Caco-2 (cell line): ENCODE measurements at regions not wholly inside any gene's neighbourhood (a gene's known extent, or its start where the extent isn't known, plus 50 kb on each side); places are given as distances from the start of the nearest gene placed in this dataset.
A peak's percentile ranks its signal among the peaks of the same experiment; 100 is the strongest.
"Not testable (repeated sequence)": the region's sequence is repeated elsewhere in the genome, so short reads cannot be mapped to it uniquely, and the experiment has no call there.

Experiments
- BruUV-seq: library from RNA; stranded (reverse); fragments of 400-500 nt; replicated peaks from 2 replicates; lab custom pipeline; 2021; lab: Mats Ljungman, UMichigan
- CTCF ChIA-PET: fragments of 300-600 bp; sonication (Branson Sonifier 250); formaldehyde crosslinking; loops from one replicate; lab custom pipeline; 2022; ENCODE audit warnings: antibody characterized with exemption; lab: Charles Lee
- POLR2A ChIA-PET: fragments of 300-600 bp; sonication (Branson Sonifier 250); formaldehyde crosslinking; loops from one replicate; lab custom pipeline; 2022; ENCODE audit warnings: antibody characterized with exemption; lab: Charles Lee
- DNase-seq, 2 experiments: peaks; one replicate each; pipeline versions ENCODE4 v3.0.0 to v3.0.0-alpha.2; 2020 to 2022
- H3K27me3 ChIP-seq: replicated peaks from 2 replicates; pipeline ENCODE4 v1.6.0; 2011; ENCODE audit warnings: low read length; ENCODE audit not compliant: control insufficient read depth, insufficient read depth
- H3K36me3 ChIP-seq: 2 replicates; pipeline ENCODE4 v1.5.1; 2011; ENCODE audit warnings: low read length; ENCODE audit not compliant: control insufficient read depth, insufficient read depth
- H3K4me1 ChIP-seq: fragments of 250-450 bp; sonication (Bioruptor Pico); 2 replicates; pipeline ENCODE4 v1.5.1; 2020; ENCODE audit warnings: mild to moderate bottlenecking
- H3K4me3 ChIP-seq: 2 replicates; pipeline ENCODE4 v1.5.1; 2011; ENCODE audit warnings: low read depth, mild to moderate bottlenecking, control low read depth, low read length
- H3K9me3 ChIP-seq: fragments of 250-450 bp; sonication (Bioruptor Pico); 2 replicates; pipeline ENCODE4 v1.5.1; 2020; ENCODE audit warnings: mild to moderate bottlenecking, moderate library complexity
- H3K27ac Mint-ChIP-seq: one replicate; pipeline ENCODE4 v1.8.0; 2022; ENCODE audit warnings: mixed read lengths; ENCODE audit not compliant: unreplicated experiment
- H3K27me3 Mint-ChIP-seq: one replicate; pipeline ENCODE4 v1.8.0; 2022; ENCODE audit warnings: mixed read lengths; ENCODE audit not compliant: insufficient read depth, unreplicated experiment
- H3K36me3 Mint-ChIP-seq: one replicate; pipeline ENCODE4 v1.8.0; 2022; ENCODE audit warnings: mild to moderate bottlenecking, mixed read lengths; ENCODE audit not compliant: insufficient read depth, unreplicated experiment
- H3K4me1 Mint-ChIP-seq: one replicate; pipeline ENCODE4 v1.8.0; 2022; ENCODE audit warnings: low read depth, mixed read lengths; ENCODE audit not compliant: unreplicated experiment
- H3K4me3 Mint-ChIP-seq: one replicate; pipeline ENCODE4 v1.8.0; 2022; ENCODE audit warnings: mild to moderate bottlenecking, moderate library complexity, mixed read lengths; ENCODE audit not compliant: unreplicated experiment
- H3K9me3 Mint-ChIP-seq: one replicate; pipeline ENCODE4 v1.8.0; 2022; ENCODE audit warnings: mixed read lengths; ENCODE audit not compliant: unreplicated experiment
- intact Hi-C: fragments of 100-400 bp; cut with micrococcal nuclease; formaldehyde crosslinking; loops from one replicate; pipeline ENCODE4 v1.10.0; 2022; ENCODE audit not compliant: unreplicated experiment
- TF ChIP-seq, protein P1 (sequence below), 2 experiments: fragments of 200-600 bp in 1 of 2; IDR thresholded peaks; 1 replicate in 1 of 2; 2 replicates in 1 of 2; pipeline versions ENCODE4 v1.5.1 to v1.8.0; 2011 to 2022; ENCODE audit warnings: antibody characterized with exemption in 1 of 2, control low read depth in 1 of 2, inconsistent platforms in 1 of 2, low read depth in 1 of 2, low read length in 1 of 2, mild to moderate bottlenecking in 1 of 2, moderate library complexity in 1 of 2; ENCODE audit not compliant: insufficient read depth in 1 of 2, severe bottlenecking in 1 of 2, unreplicated experiment in 1 of 2

DNA sequence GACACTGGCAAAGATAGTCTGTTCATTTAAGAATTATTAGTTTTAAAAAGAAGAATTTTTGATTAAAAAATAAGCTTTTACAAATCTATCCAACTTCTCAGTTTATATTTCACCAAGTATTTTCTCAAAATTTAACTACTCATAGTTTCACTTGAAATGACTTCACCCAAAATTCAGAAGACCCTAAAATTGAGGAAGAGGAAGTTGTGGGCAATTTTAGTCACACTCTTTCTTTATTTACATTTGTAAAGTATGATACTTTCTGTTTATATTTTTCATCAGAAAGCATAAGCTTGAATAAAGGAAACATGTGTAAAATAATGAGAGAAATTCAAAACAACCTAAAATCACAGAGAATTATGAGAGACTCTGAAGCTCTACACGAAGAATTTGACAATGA, 278.8 kb upstream of the MEIS1 start:
- Mint-ChIP-seq H3K27ac (no peak overlapping the region), H3K27me3 (peaks cover 3% of the 10 kb centered on the region), H3K9me3 (peaks cover 42% of the 10 kb centered on the region), H3K4me1 (no peaks in the 10 kb centered on the region), H3K36me3 (no peaks in the 10 kb centered on the region), H3K4me3 (no peak overlapping the region)
- H3K4me3 ChIP-seq: no peak overlapping the region
- CTCF ChIA-PET: no interaction called here
- H3K4me1 ChIP-seq: no peaks in the 10 kb centered on the region
- BruUV-seq: no TSS peak
- POLR2A ChIA-PET: no interaction called here
- intact Hi-C loops: no loop called here
- no peaks in the 10 kb centered on the region for H3K27me3 ChIP-seq
- peaks cover 8% of the 10 kb centered on the region for H3K9me3 ChIP-seq
- TF ChIP-seq, protein P1, sequence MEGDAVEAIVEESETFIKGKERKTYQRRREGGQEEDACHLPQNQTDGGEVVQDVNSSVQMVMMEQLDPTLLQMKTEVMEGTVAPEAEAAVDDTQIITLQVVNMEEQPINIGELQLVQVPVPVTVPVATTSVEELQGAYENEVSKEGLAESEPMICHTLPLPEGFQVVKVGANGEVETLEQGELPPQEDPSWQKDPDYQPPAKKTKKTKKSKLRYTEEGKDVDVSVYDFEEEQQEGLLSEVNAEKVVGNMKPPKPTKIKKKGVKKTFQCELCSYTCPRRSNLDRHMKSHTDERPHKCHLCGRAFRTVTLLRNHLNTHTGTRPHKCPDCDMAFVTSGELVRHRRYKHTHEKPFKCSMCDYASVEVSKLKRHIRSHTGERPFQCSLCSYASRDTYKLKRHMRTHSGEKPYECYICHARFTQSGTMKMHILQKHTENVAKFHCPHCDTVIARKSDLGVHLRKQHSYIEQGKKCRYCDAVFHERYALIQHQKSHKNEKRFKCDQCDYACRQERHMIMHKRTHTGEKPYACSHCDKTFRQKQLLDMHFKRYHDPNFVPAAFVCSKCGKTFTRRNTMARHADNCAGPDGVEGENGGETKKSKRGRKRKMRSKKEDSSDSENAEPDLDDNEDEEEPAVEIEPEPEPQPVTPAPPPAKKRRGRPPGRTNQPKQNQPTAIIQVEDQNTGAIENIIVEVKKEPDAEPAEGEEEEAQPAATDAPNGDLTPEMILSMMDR (IDR thresholded peaks at IDR 0.05; ENCODE audit: insufficient read depth in 1 of 2, low read depth in 1 of 2, low read length in 1 of 2, severe bottlenecking in 1 of 2, unreplicated experiment in 1 of 2): no peak
- DNase-seq: no peak
- no peaks in the 10 kb centered on the region for H3K36me3 ChIP-seq

DNA sequence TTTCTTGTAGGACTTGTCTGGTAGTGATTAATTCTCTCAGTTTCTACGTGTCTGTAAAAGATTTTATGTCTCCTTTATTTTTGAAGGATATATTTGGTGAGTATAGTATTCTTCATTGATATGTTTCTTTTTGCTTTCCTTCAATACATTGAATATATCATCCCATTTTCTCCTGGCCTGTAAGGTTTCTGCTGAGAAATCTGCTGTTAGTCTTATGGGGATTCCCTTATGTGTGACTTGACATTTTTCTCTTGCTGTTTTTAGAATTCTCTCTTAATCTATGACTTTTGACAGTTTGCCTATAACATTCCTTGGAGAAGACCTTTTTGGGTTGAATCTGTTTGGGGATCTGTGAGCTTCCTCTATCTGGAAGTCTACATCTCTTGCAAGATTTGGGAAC, 281.0 kb upstream of the MEIS1 start:
- Histone ChIP-seq H3K27me3 (no peaks in the 10 kb centered on the region), H3K36me3 (no peaks in the 10 kb centered on the region), H3K4me1 (no peaks in the 10 kb centered on the region), H3K9me3 (peaks cover 13% of the 10 kb centered on the region), H3K4me3 (no peak overlapping the region)
- DNase-seq: no peak
- no TSS peak for BruUV-seq
- H3K9me3 Mint-ChIP-seq: peaks cover 44% of the 10 kb centered on the region
- no peak overlapping the region for H3K4me3 Mint-ChIP-seq
- CTCF ChIA-PET: no interaction called here
- no peaks in the 10 kb centered on the region for H3K27me3 Mint-ChIP-seq
- H3K36me3 Mint-ChIP-seq: no peaks in the 10 kb centered on the region
- H3K27ac Mint-ChIP-seq: no peak overlapping the region
- H3K4me1 Mint-ChIP-seq: no peaks in the 10 kb centered on the region
- intact Hi-C loops: no loop called here
- POLR2A ChIA-PET: no interaction called here
- TF ChIP-seq, protein P1 (IDR thresholded peaks at IDR 0.05; ENCODE audit: insufficient read depth in 1 of 2, low read depth in 1 of 2, low read length in 1 of 2, severe bottlenecking in 1 of 2, unreplicated experiment in 1 of 2): no peak

- Histone ChIP-seq H3K27me3 (no peaks in the 10 kb centered on the region), H3K9me3 (peaks cover 6% of the 10 kb centered on the region; the same call in 1 of the 2 replicates), H3K4me3 (no peak overlapping the region), H3K4me1 (no peaks in the 10 kb centered on the region), H3K36me3 (no peaks in the 10 kb centered on the region)
- ChIA-PET CTCF (no interaction called here), POLR2A (no interaction called here)
- Mint-ChIP-seq H3K4me3 (no peak overlapping the region), H3K9me3 (peaks cover 9% of the 10 kb centered on the region), H3K36me3 (no peaks in the 10 kb centered on the region), H3K27me3 (no peaks in the 10 kb centered on the region), H3K4me1 (no peaks in the 10 kb centered on the region), H3K27ac (no peak overlapping the region)
- no peak for DNase-seq
- intact Hi-C loops: no loop called here
- no TSS peak for BruUV-seq
- TF ChIP-seq, protein P1 (IDR thresholded peaks at IDR 0.05; ENCODE audit: insufficient read depth in 1 of 2, low read depth in 1 of 2, low read length in 1 of 2, severe bottlenecking in 1 of 2, unreplicated experiment in 1 of 2): no peak
Observed at GRCh38 chr2:66145490-66145889, 289.4 kb upstream of the MEIS1 start.

DNA sequence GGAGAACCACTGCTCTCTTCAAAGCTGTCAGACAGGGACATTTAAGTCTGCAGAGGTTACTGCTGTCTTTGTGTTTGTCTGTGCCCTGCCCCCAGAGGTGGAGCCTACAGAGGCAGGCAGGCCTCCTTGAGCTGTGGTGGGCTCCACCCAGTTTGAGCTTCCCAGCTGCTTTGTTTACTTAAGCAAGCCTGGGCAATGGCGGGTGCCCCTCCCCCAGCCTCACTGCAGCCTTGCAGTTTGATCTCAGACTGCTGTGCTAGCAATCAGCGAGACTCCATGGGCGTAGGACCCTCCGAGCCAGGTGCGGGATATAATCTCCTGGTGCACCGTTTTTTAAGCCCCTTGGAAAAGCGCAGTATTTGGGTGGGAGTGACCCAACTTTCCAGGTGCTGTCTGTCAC, 290.6 kb upstream of the MEIS1 start:
- H3K9me3 Mint-ChIP-seq, H3K4me3 ChIP-seq, H3K36me3 ChIP-seq, H3K27ac Mint-ChIP-seq, intact Hi-C loops, H3K27me3 ChIP-seq, H3K9me3 ChIP-seq, BruUV-seq, H3K4me3 Mint-ChIP-seq, H3K27me3 Mint-ChIP-seq, H3K36me3 Mint-ChIP-seq, CTCF ChIA-PET, POLR2A ChIA-PET, H3K4me1 ChIP-seq, H3K4me1 Mint-ChIP-seq: not testable (repeated sequence)
- peak; percentile 28 to 48 for DNase-seq
